ENCODE measurements at regions not wholly inside any gene's neighbourhood (a gene's known extent, or its start where the extent isn't known, plus 50 kb on each side); places are given as distances from the start of the nearest gene placed in this dataset.

- no peaks in the 10 kb centered on the region for H3K79me2 ChIP-seq (ENCODE audit: insufficient read depth, low read length)
- H3K4me1 ChIP-seq (ENCODE audit: insufficient read depth, low read length), result peaks cover 5% of the 10 kb centered on the region
- no peak for DNase-seq (ENCODE audit: insufficient read length, low spot score, missing footprints)
- H3K27ac ChIP-seq (ENCODE audit: low read depth, low read length), result no peak overlapping the region
- H3K9me3 ChIP-seq (ENCODE audit: low read depth, low read length), result no peaks in the 10 kb centered on the region
- no peaks in the 10 kb centered on the region for H3K27me3 ChIP-seq (ENCODE audit: insufficient read depth, low read length)
- no peaks in the 10 kb centered on the region for H4K20me1 ChIP-seq (ENCODE audit: insufficient read depth, low read length)
- H3K36me3 ChIP-seq (ENCODE audit: insufficient read depth, low read length), result no peaks in the 10 kb centered on the region
- TF ChIP-seq CTCF (IDR thresholded peaks at IDR 0.05; ENCODE audit: extremely low read depth, low read depth, low read length), result no peak
- H3K4me2 ChIP-seq (ENCODE audit: insufficient read depth, low read length), result no peak overlapping the region
- no peak overlapping the region for H3K4me3 ChIP-seq (ENCODE audit: insufficient read depth, low read length)
- no peak overlapping the region for H2AFZ ChIP-seq (ENCODE audit: low read length)
Observed at GRCh38 chr13:105979131-105980011, 556.1 kb downstream of the EFNB2 start.

- no peaks in the 10 kb centered on the region for H3K27me3 ChIP-seq (ENCODE audit: insufficient read depth, low read length)
- no peaks in the 10 kb centered on the region for H3K4me1 ChIP-seq (ENCODE audit: insufficient read depth, low read length)
- H3K4me2 ChIP-seq (ENCODE audit: insufficient read depth, low read length), result no peak overlapping the region
- DNase-seq (ENCODE audit: insufficient read length, low spot score, missing footprints), result no peak
- H2AFZ ChIP-seq (ENCODE audit: low read length), result no peak overlapping the region
- TF ChIP-seq CTCF (IDR thresholded peaks at IDR 0.05; ENCODE audit: extremely low read depth, low read depth, low read length), result no peak
- H3K4me3 ChIP-seq (ENCODE audit: insufficient read depth, low read length), result no peak overlapping the region
- H3K36me3 ChIP-seq (ENCODE audit: insufficient read depth, low read length), result no peaks in the 10 kb centered on the region
- no peak overlapping the region for H3K27ac ChIP-seq (ENCODE audit: low read depth, low read length)
- no peaks in the 10 kb centered on the region for H3K9me3 ChIP-seq (ENCODE audit: low read depth, low read length)
- no peaks in the 10 kb centered on the region for H3K79me2 ChIP-seq (ENCODE audit: insufficient read depth, low read length)
- no peaks in the 10 kb centered on the region for H4K20me1 ChIP-seq (ENCODE audit: insufficient read depth, low read length)
Observed at GRCh38 chr13:105974380-105974779, 561.1 kb downstream of the EFNB2 start.

- TF ChIP-seq CTCF (IDR thresholded peaks at IDR 0.05; ENCODE audit: extremely low read depth, low read depth, low read length), result no peak
- no peaks in the 10 kb centered on the region for H4K20me1 ChIP-seq (ENCODE audit: insufficient read depth, low read length)
- no peak overlapping the region for H3K27ac ChIP-seq (ENCODE audit: low read depth, low read length)
- H3K27me3 ChIP-seq (ENCODE audit: insufficient read depth, low read length), result no peaks in the 10 kb centered on the region
- no peak for DNase-seq (ENCODE audit: insufficient read length, low spot score, missing footprints)
- no peak overlapping the region for H3K4me3 ChIP-seq (ENCODE audit: insufficient read depth, low read length)
- H3K79me2 ChIP-seq (ENCODE audit: insufficient read depth, low read length), result no peaks in the 10 kb centered on the region
- no peaks in the 10 kb centered on the region for H3K9me3 ChIP-seq (ENCODE audit: low read depth, low read length)
- H3K4me1 ChIP-seq (ENCODE audit: insufficient read depth, low read length), result no peaks in the 10 kb centered on the region
- H2AFZ ChIP-seq (ENCODE audit: low read length), result no peak overlapping the region
- H3K36me3 ChIP-seq (ENCODE audit: insufficient read depth, low read length), result no peaks in the 10 kb centered on the region
- no peak overlapping the region for H3K4me2 ChIP-seq (ENCODE audit: insufficient read depth, low read length)
Observed at GRCh38 chr13:105972811-105973590, 562.5 kb downstream of the EFNB2 start.

DNA sequence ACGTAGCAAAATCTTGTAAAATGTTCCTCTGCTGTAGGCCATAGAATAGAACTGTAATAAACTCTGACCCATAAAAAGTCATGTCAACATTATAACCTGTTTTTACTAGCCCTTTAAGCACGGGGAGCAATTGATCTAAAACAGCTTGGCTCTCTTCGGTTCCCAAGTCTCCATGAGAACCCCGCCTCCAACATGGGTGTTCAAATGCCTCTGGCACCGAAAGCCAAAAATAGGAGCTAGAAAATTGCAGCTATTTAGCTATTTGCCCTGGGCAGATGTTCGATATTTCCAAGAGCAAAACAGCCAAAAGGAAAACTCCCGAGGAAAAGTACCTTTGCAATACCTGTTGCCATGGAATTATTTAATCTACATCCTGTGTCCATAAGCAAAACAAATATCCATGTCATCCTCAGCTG lies 563.1 kb downstream of the EFNB2 start:
- TF ChIP-seq CTCF (IDR thresholded peaks at IDR 0.05; ENCODE audit: extremely low read depth, low read depth, low read length), result no peak
- DNase-seq (ENCODE audit: insufficient read length, low spot score, missing footprints), result no peak
- peak overlapping the region; percentile 23 for H2AFZ ChIP-seq (ENCODE audit: low read length)

More for the DNA sequence above, 563.1 kb downstream of the EFNB2 start:
- Histone ChIP-seq H3K4me2 (ENCODE audit: insufficient read depth, low read length) (peak overlapping the region; percentile 39), H4K20me1 (ENCODE audit: insufficient read depth, low read length) (no peaks in the 10 kb centered on the region), H3K4me1 (ENCODE audit: insufficient read depth, low read length) (no peaks in the 10 kb centered on the region), H3K9me3 (ENCODE audit: low read depth, low read length) (no peaks in the 10 kb centered on the region), H3K27me3 (ENCODE audit: insufficient read depth, low read length) (no peaks in the 10 kb centered on the region), H3K27ac (ENCODE audit: low read depth, low read length) (no peak overlapping the region), H3K79me2 (ENCODE audit: insufficient read depth, low read length) (no peaks in the 10 kb centered on the region), H3K36me3 (ENCODE audit: insufficient read depth, low read length) (no peaks in the 10 kb centered on the region), H3K4me3 (ENCODE audit: insufficient read depth, low read length) (no peak overlapping the region)

All from osteoblast (primary cell).